OCI-LY7 (cell line): ENCODE measurements at regions not wholly inside any gene's neighbourhood (a gene's known extent, or its start where the extent isn't known, plus 50 kb on each side); places are given as distances from the start of the nearest gene placed in this dataset.

Experiments
- BruUV-seq: library from RNA; stranded (reverse); fragments of 400-500 nt; replicated peaks from 2 replicates; lab custom pipeline; 2021; lab: Mats Ljungman, UMichigan
- CTCF ChIA-PET: fragments of 300-600 bp; sonication (Branson Sonifier 250); formaldehyde crosslinking; loops from one replicate; lab custom pipeline; 2022; ENCODE audit warnings: antibody characterized with exemption; ENCODE audit not compliant: unreplicated experiment; lab: Charles Lee
- POLR2A ChIA-PET: fragments of 300-600 bp; sonication (Branson Sonifier 250); formaldehyde crosslinking; loops from one replicate; lab custom pipeline; 2022; ENCODE audit warnings: antibody characterized with exemption; lab: Charles Lee
- DNase-seq: peaks from one replicate; pipeline ENCODE4 v3.0.0-alpha.2; 2015; ENCODE audit warnings: low spot score
- H2AFZ ChIP-seq: fragments of 200-600 bp; sonication (generic), shearing (Covaris generic); 2 replicates; pipeline ENCODE4 v1.6.1; 2014; ENCODE audit warnings: mild to moderate bottlenecking, antibody characterized with exemption, low read length, moderate library complexity
- H3K27ac ChIP-seq: fragments of 200-600 bp; sonication (generic); 2 replicates; pipeline ENCODE4 v1.5.1; 2014; ENCODE audit warnings: mixed run types, low read depth, mild to moderate bottlenecking, moderate library complexity, low read length, inconsistent platforms; ENCODE audit not compliant: poor library complexity, severe bottlenecking
- H3K36me3 ChIP-seq: fragments of 200-600 bp; sonication (generic); 2 replicates; pipeline ENCODE4 v1.6.1; 2014; ENCODE audit warnings: mild to moderate bottlenecking, antibody characterized with exemption, low read length, moderate library complexity, mixed read lengths; ENCODE audit not compliant: insufficient read depth
- H3K4me1 ChIP-seq: fragments of 200-600 bp; sonication (generic); 2 replicates; pipeline ENCODE4 v1.5.1; 2014; ENCODE audit warnings: mild to moderate bottlenecking, low read length; ENCODE audit not compliant: insufficient read depth, poor library complexity, severe bottlenecking
- H3K4me2 ChIP-seq: fragments of 200-600 bp; sonication (generic); 2 replicates; pipeline ENCODE4 v1.6.1; 2014; ENCODE audit warnings: mild to moderate bottlenecking, low read length
- H3K4me3 ChIP-seq: fragments of 200-600 bp; sonication (generic); 2 replicates; pipeline ENCODE4 v1.5.1; 2014; ENCODE audit warnings: mild to moderate bottlenecking, low read depth, low read length; ENCODE audit not compliant: poor library complexity, severe bottlenecking
- H3K79me2 ChIP-seq: fragments of 200-600 bp; sonication (generic); 2 replicates; pipeline ENCODE4 v1.6.1; 2016; ENCODE audit warnings: low read depth, mild to moderate bottlenecking, low read length, moderate library complexity, mixed read lengths; ENCODE audit not compliant: insufficient read depth
- H3K9me2 ChIP-seq: fragments of 200-600 bp; sonication (generic); 2 replicates; pipeline ENCODE4 v1.6.1; 2016; ENCODE audit warnings: mild to moderate bottlenecking, low read length, mixed read lengths; ENCODE audit not compliant: insufficient read depth
- H3K9me3 ChIP-seq: fragments of 200-600 bp; sonication (generic); 2 replicates; pipeline ENCODE4 v1.6.1; 2014; ENCODE audit warnings: mild to moderate bottlenecking, mixed run types, low read length, mixed read lengths
- H4K20me1 ChIP-seq: fragments of 200-600 bp; sonication (generic); 2 replicates; pipeline ENCODE4 v1.6.1; 2014; ENCODE audit warnings: mild to moderate bottlenecking, antibody characterized with exemption, low read length, moderate library complexity, mixed read lengths; ENCODE audit not compliant: insufficient read depth
- CTCF ChIP-seq: fragments of 200-600 bp; sonication (generic); conservative IDR thresholded peaks from 2 replicates; pipeline ENCODE4 v1.5.1; 2014; ENCODE audit warnings: mild to moderate bottlenecking, antibody characterized with exemption, low read length, moderate library complexity, mixed read lengths
- EZH2phosphoT487 ChIP-seq: fragments of 200-600 bp; sonication (generic); IDR thresholded peaks from 2 replicates; pipeline ENCODE4 v1.6.1; 2018; ENCODE audit warnings: low read depth, borderline replicate concordance, mild to moderate bottlenecking, mixed run types, antibody characterized with exemption, low read length, moderate library complexity, mixed read lengths
- intact Hi-C: fragments of 100-400 bp; cut with micrococcal nuclease; formaldehyde crosslinking; loops from one replicate; pipeline ENCODE4 v1.10.0; 2022; ENCODE audit not compliant: unreplicated experiment

GRCh38 chr21:27693376-27693775 is 726.5 kb upstream of the ADAMTS5 start:
- no peak overlapping the region for H2AFZ ChIP-seq
- H4K20me1 ChIP-seq: no peaks in the 10 kb centered on the region
- no peak overlapping the region for H3K27ac ChIP-seq
- no peak overlapping the region for H3K4me3 ChIP-seq
- H3K4me2 ChIP-seq: no peak overlapping the region
- no peaks in the 10 kb centered on the region for H3K9me2 ChIP-seq
- no peak for TF ChIP-seq EZH2phosphoT487
- no peak for TF ChIP-seq CTCF
- intact Hi-C loops: no loop called here
- H3K79me2 ChIP-seq: no peaks in the 10 kb centered on the region
- no peaks in the 10 kb centered on the region for H3K4me1 ChIP-seq
- ChIA-PET POLR2A (interaction anchor here (0.5 kb wide), 1 partner anchor 115 kb away, joined by 3 read pairs; no protein-coding TSS in a partner anchor), CTCF (no interaction called here)
- no peak for DNase-seq
- no TSS peak for BruUV-seq
- no peaks in the 10 kb centered on the region for H3K36me3 ChIP-seq
- peaks cover 10% of the 10 kb centered on the region; the same call in 1 of the 2 replicates for H3K9me3 ChIP-seq

- POLR2A ChIA-PET: interaction anchor here (0.6 kb wide), 1 partner anchor 50 kb away, joined by 3 read pairs; no protein-coding TSS in a partner anchor
- DNase-seq: no peak
- no peaks in the 10 kb centered on the region for H4K20me1 ChIP-seq
- CTCF ChIA-PET: no interaction called here
- H3K27ac ChIP-seq: no peak overlapping the region
- intact Hi-C loops: no loop called here
- H3K4me1 ChIP-seq: no peaks in the 10 kb centered on the region
- H3K79me2 ChIP-seq: no peaks in the 10 kb centered on the region
- peaks cover 15% of the 10 kb centered on the region; the same call in 1 of the 2 replicates for H3K9me3 ChIP-seq
- no peak overlapping the region for H3K4me2 ChIP-seq
- no peaks in the 10 kb centered on the region for H3K36me3 ChIP-seq
- H2AFZ ChIP-seq: no peak overlapping the region
- no TSS peak for BruUV-seq
- TF ChIP-seq EZH2phosphoT487 (no peak), CTCF (no peak)
- H3K4me3 ChIP-seq: no peak overlapping the region
- H3K9me2 ChIP-seq: no peaks in the 10 kb centered on the region
Observed at GRCh38 chr21:27691516-27691915, 724.6 kb upstream of the ADAMTS5 start.

GRCh38 chr21:27691006-27691405 is 724.1 kb upstream of the ADAMTS5 start:
- no peaks in the 10 kb centered on the region for H4K20me1 ChIP-seq
- TF ChIP-seq CTCF: no peak
- TF ChIP-seq EZH2phosphoT487: no peak
- no TSS peak for BruUV-seq
- H3K79me2 ChIP-seq: no peaks in the 10 kb centered on the region
- no peaks in the 10 kb centered on the region for H3K4me1 ChIP-seq
- H3K4me2 ChIP-seq: no peak overlapping the region
- H3K9me2 ChIP-seq: no peaks in the 10 kb centered on the region
- H3K4me3 ChIP-seq: no peak overlapping the region
- peaks cover 18% of the 10 kb centered on the region; the same call in 1 of the 2 replicates for H3K9me3 ChIP-seq
- no peak overlapping the region for H2AFZ ChIP-seq
- CTCF ChIA-PET: no interaction called here
- no peaks in the 10 kb centered on the region for H3K36me3 ChIP-seq
- intact Hi-C loops: no loop called here
- no peak overlapping the region for H3K27ac ChIP-seq
- POLR2A ChIA-PET: interaction anchor here (0.6 kb wide), 1 partner anchor 51 kb away, joined by 3 read pairs; no protein-coding TSS in a partner anchor
- DNase-seq: no peak
